Uterus (tissue), 3 donors: ENCODE measurements at regions not wholly inside any gene's neighbourhood (a gene's known extent, or its start where the extent isn't known, plus 50 kb on each side); places are given as distances from the start of the nearest gene placed in this dataset.

Experiments used
- DNase-seq, 2 donors: peaks; one replicate each; pipeline ENCODE4 v3.0.0-alpha.2; 2019 to 2020
- H3K27ac ChIP-seq, 2 donors: fragments of 200-600 bp; sonication (generic); 1 replicate in 1 of 2; 2 replicates in 1 of 2; pipeline ENCODE4 v1.5.1; 2016 to 2018
- H3K27me3 ChIP-seq, 2 donors: fragments of 200-600 bp; sonication (generic); one replicate each; pipeline ENCODE4 v1.5.1; 2018 to 2019; ENCODE audit warnings: control low read depth in 1 of 2
- H3K36me3 ChIP-seq, 2 donors: fragments of 200-600 bp; sonication (generic); one replicate each; pipeline ENCODE4 v1.5.1; 2019; ENCODE audit warnings: control low read depth in 1 of 2
- H3K4me1 ChIP-seq, 2 donors: fragments of 200-600 bp; sonication (generic); one replicate each; pipeline ENCODE4 v1.5.1; 2018 to 2019; ENCODE audit warnings: control low read depth in 1 of 2
- H3K4me3 ChIP-seq, 2 donors: fragments of 200-600 bp; sonication (generic); 1 replicate in 1 of 2; 2 replicates in 1 of 2; pipeline ENCODE4 v1.5.1; 2018 to 2019; ENCODE audit warnings: mild to moderate bottlenecking in 1 of 2
- H3K9me3 ChIP-seq, 2 donors: fragments of 200-600 bp; sonication (generic); one replicate each; pipeline ENCODE4 v1.5.1; 2019; ENCODE audit warnings: control low read depth in 1 of 2
- POLR2A ChIP-seq, 2 donors: fragments of 450-650 bp; IDR thresholded peaks; one replicate each; pipeline ENCODE4 v1.6.1; 2016; ENCODE audit warnings: antibody characterized with exemption in 2 of 2, mild to moderate bottlenecking in 1 of 2, moderate library complexity in 1 of 2
- intact Hi-C: fragments of 100-400 bp; cut with DNase I; formaldehyde crosslinking; loops from one replicate; pipeline ENCODE4 v1.15.1; 2023; ENCODE audit warnings: low total_unique reads
- TF ChIP-seq, protein P1 (sequence below), 4 experiments: fragments of 200-600 bp in 2 of 4; fragments of 450-650 bp in 2 of 4; sonication (generic) in 2 of 4; IDR thresholded peaks; one replicate each; pipeline ENCODE4 v1.5.1; 2016 to 2019; ENCODE audit warnings: antibody characterized with exemption in 4 of 4, mild to moderate bottlenecking in 2 of 4, moderate library complexity in 1 of 4
- donor health status: DM: yes; HTN: yes; CAD: no.

GRCh38 chr13:77815330-77815729, 103.3 kb downstream of the EDNRB start:
- TF ChIP-seq, protein P1, sequence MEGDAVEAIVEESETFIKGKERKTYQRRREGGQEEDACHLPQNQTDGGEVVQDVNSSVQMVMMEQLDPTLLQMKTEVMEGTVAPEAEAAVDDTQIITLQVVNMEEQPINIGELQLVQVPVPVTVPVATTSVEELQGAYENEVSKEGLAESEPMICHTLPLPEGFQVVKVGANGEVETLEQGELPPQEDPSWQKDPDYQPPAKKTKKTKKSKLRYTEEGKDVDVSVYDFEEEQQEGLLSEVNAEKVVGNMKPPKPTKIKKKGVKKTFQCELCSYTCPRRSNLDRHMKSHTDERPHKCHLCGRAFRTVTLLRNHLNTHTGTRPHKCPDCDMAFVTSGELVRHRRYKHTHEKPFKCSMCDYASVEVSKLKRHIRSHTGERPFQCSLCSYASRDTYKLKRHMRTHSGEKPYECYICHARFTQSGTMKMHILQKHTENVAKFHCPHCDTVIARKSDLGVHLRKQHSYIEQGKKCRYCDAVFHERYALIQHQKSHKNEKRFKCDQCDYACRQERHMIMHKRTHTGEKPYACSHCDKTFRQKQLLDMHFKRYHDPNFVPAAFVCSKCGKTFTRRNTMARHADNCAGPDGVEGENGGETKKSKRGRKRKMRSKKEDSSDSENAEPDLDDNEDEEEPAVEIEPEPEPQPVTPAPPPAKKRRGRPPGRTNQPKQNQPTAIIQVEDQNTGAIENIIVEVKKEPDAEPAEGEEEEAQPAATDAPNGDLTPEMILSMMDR (IDR thresholded peaks at IDR 0.05) = no peak
- TF ChIP-seq POLR2A (IDR thresholded peaks at IDR 0.05) = no peak
- intact Hi-C loops = no loop called here

More at GRCh38 chr13:77815330-77815729, 103.3 kb downstream of the EDNRB start:
- DNase-seq = no peak
- Histone ChIP-seq H3K4me1 (no peaks in the 10 kb centered on the region), H3K27me3 (no peaks in the 10 kb centered on the region), H3K9me3 (no peaks in the 10 kb centered on the region), H3K27ac (no peak overlapping the region), H3K4me3 (no peak overlapping the region), H3K36me3 (no peaks in the 10 kb centered on the region)
